ENCODE measurements at regions not wholly inside any gene's neighbourhood (a gene's known extent, or its start where the extent isn't known, plus 50 kb on each side); places are given as distances from the start of the nearest gene placed in this dataset.

DNA sequence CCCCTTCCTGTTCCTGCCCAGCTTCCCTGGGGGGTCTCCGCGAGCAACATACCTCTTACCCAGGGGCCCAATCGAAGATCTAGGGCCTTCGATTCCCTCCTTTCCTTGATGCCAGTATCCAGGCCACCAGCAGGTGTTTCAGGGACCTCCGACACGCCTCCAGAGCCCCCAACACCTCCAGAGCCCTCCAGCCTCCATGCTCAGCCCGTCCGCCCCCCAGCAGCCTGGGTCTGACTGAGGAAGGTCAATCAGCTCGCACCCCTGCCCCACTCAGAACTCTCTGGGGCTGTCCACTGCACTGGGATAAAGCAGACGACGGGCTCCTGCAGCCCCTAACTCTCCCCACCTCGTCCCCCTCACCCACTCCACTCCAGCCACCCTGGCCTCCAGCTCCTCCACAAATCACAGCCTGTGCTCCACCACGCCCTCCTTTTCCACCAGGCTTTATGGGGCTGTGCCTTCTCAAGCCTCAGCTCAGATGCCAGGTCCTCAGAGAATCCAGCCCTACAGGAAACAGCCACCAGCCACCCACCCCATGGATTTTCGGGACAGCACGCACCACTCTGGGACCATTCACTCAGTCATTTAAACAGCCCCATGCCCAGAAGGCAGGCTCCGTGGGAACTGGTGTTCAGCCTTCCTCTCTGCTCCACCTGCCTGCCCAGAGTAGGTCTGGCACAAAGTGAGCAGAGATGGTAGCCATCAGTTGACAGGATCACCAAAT lies 247.1 kb downstream of the RBFOX3 start:
- no peak for TF ChIP-seq CTCF (IDR thresholded peaks at IDR 0.05)
- TF ChIP-seq POLR2A (IDR thresholded peaks at IDR 0.05): no peak
